UCSD-AML1 (cell line): ENCODE measurements at regions not wholly inside any gene's neighbourhood (a gene's known extent, or its start where the extent isn't known, plus 50 kb on each side); places are given as distances from the start of the nearest gene placed in this dataset.
A peak's percentile ranks its signal among the peaks of the same experiment; 100 is the strongest.

Experiments
- DNase-seq: peaks from one replicate; lab custom pipeline; 2025; ENCODE audit not compliant: unreplicated experiment; lab: John Stamatoyannopoulos, UW

DNA sequence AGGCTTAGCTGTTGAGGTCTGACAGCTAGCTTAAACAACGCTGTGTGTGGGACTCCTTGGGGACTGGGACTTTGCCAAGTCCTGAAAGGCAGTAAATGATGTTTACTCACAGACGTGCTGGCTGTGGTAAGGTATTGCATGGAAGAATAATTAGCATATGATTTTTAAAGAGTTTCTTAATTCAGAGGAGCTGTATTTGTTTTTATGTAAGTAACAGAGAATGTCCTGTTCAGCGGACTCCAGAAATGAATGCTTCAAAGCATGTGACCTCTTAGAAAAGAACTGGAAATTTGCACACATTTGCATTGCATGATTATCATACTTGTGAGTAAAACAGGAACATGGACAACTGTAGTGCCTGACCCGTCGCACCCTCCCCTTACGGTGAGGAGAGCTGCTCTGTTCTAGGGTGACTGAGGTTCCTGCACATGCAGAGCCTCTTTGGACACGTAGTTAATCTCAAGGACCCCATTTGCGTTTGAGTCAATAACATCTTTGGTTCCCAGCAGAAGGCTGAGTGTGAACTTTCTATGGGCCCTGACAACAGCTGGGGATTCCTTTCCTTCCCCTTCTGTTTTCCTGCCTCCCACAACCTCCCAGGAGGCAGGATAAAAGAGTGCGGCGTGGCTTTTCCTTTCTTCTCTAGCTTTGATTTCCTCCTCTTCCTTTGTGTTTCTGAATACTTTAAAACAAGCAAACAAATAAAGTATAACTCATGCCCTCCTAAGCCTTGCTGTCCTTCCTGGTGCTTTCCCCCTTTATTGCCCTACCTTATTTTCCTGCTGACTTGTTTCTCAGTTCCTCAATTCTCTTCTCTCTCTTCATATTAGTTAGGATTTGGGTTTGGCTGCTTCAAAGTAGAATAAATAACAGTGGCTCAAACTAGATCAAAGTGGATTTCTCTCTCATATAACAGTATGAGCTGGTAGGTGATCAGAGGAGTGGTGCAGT is 157.2 kb upstream of the CD180 start:
- no peak for DNase-seq

DNA sequence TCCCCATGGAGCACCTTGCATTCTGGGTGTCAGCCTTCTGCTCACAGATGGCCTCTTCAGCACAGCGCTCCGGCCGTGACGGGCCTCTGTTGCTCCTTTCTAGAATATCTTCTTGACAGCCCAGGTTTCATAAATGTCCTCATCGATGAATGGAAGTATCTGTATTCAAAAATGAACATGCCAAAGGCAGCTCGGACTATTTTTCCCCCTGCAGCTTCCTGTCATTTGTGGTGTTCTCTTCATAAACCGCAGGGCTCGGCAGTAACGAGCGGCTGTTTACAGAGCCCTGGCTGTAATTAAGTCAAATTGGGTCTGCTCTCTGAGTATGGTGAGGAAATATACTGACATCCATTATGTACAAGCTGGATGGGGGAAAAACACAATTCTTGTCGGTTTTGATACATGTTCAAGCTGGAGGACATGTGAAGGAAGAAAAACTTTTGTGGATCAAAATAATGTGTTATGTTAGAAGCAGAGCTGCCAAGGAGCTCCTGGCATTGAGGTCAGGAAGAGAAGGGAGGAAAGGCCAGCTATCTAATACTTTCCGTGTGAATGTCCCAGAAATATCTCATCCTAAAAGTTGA is 154.1 kb upstream of the CD180 start:
- peak; percentile 42 for DNase-seq

DNA sequence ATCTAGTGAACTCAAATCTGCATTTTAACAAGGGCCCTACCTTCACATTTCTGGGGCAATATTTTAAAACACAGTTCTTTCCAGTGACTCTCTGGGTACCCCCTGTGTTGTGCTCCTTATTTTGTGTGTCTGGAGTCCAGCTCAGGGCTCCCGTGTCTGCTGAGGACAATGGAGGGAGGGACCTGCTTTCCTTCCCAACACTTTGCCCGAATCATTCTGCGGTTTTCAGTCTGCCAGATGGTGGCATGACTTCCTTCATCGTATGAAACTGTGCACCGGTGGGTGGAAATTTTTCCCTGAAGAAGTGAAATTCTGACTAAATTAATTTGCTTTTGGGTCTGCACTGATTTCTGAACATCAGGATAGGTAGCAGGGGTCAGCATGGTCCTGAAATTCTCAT is 153.6 kb upstream of the CD180 start:
- peak; percentile 42 for DNase-seq

DNA sequence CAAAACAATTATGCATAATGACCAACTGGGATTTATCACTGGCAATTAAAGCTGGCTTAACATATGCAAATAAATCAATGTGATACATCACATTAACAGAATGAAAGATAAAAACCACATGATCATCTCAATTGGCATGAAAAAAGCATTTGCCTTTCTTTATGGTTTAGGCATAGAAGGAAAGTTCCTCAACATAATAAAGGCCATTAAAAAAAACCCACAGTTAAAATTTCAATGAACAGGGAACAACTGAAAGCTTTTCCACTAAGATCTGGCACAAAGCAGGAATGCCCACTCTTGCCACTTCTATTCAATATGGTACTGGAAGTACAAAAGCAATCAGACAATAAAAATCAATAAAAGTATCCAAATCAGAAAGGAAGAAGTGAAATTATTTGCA is 151.2 kb upstream of the CD180 start:
- DNase-seq, result no peak

DNA sequence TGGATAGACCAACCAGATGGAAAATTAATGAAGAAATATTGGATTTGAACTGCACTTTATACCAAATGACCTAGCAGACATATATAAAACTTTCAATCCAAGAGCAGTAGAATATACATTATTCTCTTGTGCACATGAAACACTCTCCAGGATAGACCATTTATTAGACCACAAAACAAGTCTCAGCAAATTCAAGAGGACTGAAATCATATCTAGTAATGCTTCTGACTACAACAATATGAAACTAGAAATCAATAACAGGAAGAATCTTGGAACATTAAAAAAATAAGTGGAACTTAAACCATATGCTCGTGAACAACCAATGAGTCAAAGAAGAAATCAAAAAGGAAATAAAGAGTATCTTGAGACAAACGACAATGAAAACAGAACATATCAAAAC is 150.0 kb upstream of the CD180 start:
- DNase-seq, result no peak

DNA sequence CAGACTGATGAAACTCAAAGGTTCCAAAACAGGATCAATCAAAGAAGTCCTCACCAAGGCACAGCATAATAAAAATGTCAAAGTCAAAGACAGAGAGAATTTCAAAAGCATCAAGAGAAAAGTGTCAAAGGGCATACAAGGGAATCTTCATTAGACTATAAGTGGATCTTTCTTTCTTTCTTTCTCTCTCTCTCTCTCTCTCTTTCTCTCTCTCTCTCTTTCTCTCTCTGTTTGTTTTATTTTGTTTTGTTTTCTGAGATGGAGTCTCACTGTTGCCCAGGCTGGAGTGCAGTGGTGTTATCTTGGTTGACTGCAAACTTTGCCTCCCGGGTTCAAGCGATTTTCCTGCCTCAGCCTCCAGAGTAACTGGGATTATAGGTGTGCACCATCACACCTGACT is 148.3 kb upstream of the CD180 start:
- no peak for DNase-seq

DNA sequence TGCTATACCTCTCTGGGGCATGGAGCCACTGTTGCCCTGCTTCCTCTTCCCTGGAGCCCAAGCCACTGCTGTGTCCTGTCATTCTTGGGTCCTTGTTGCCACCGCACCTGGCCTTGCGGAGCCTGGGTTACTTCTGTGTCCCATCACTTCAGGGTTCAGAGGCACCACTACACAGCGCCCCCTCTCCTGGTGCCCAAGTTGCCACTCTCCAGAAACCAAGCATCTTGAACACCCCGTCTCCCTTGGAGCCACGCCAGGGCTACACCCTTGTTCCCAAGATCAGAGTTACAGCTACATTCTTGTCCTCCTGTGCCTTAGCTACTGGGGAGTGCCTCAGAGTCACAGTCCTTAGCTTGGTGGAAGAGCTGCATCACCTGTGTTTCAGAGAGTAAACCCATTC is 147.2 kb upstream of the CD180 start:
- no peak for DNase-seq

DNA sequence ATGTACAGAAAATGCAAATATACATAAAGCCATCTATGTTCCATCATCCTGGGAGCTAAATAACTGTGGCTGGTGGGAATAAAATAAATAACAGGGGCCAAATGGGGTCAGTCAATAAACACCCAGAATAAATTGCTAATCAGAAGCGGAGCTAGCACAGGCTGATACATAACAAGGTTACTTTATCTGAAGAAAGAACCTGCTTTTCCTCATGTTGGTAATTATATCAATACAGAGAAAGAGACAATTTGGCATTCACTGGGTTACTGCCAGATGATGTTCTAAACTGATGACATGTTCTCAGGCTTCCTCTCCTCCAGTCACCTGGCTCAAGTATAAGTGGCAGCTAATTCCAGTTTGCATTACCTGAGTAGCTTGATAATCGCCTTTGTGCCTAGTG is 144.9 kb upstream of the CD180 start:
- DNase-seq, result no peak

DNA sequence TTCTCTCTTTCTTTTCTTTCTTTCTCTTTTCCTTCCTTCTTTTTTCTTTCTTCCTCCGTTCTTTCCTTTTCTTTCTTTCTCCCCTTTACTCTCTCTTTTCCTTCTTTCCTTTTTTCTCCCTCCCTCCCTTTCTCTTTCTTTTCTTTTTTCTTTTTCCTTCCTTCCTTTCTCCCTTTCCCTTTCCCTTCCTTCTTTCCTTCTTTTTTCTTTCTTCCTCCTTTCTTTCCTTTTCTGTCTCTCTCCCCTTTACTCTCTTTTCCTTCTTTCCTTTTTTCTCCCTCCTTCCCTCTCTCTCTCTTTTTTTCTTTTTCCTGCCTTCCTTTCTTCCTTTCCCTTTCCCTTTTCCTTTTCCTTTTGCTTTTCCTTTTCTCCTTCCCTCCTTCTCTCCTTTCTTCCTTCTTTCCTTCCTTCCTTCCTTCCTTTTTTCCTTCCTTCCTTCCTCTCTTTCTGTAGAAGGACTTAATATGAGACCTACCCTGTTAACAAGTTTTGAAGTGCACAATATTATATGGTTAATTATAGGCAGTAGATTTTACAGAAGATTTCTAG is 142.7 kb upstream of the CD180 start:
- DNase-seq, result no peak

DNA sequence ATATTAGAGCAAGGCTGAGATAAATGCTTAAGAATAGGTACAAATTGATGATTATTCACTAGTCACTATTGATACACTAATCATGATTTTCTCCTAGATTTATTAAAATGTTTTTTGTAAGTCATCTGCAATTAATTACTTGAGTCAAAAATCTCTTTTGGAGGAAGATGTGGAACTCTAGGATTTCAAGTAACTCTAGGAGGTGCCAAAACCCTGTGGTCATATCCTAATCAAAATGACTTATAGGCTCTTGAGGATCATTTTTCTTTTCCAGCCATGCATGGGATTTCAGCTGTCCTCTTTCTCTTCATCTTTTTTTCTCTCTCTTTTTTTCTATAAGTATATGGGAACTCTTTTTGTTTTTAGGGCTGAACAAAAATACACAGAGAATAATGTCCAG is 141.8 kb upstream of the CD180 start:
- no peak for DNase-seq

DNA sequence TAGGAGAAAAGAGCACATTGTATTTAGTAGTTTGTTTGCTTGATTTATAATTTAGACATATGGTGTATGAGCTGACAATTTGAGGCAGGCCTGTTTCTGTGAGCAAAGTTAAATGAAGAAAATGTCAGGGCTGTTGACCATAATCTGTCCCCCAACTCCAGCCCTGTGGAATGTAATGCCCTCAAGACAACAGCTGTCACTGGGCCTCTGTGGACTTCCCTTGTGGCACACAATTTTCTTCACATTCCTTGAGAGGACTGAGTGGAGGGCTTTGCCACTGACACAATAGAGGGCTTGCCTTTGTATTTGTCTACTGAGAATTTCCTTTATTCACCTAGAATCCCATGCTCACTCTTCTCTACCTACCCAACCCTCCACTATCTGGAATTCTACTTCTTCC is 141.2 kb upstream of the CD180 start:
- no peak for DNase-seq

DNA sequence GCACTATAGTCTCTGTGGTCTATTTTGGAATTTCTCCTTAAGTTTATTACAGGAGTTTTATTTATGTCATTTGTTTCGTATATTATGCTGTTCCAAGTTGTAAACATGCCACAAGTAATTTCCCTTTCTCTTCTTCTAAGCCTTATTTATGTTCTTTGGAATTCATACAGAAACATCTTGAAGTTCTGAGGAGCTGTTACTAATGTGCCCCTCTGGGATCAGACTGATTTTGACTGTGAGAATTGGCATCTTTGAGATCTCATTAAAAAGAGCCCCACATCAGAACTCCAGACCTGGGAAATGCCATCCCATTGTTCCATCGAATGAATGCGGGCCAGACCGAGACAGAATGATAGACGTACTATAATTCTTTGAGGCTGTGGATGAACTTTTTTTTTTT is 138.8 kb upstream of the CD180 start:
- no peak for DNase-seq

DNA sequence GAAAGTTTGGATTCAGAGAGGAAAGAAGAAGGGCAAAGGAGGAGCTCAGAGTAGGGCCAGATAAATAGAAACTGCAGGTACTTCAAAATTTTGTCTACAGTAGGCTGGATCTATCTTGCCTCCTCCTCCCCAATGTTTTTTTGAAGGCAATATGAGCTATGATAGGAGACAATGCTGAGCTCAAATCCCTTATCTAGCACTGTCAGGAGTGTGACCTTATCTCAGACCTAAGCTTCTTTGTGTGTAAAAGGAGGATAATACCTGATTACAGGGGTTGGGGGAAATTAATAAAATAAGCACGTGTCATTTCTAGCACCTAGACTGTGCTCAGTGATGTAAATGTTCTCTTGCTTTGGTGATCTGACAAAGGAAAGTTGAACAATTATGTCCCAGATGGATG is 137.8 kb upstream of the CD180 start:
- DNase-seq, result no peak

DNA sequence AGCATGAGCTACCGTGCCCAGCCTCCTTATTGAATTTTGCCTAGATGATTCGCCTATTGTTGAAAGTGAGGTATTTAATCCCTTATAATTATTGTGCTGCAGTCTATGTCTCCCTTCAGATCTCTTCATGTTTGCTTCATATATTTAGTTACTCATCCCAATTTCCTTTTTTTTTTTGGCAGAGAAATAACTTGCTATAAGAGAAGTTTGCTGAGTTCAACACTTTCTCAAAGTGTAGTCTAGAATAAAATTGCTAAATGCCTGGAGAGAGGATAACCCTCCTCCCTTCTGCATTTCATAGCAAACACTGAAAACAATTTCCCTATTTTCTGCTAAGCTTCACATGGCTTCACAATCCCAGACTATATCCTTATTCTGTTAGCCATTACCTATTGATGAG is 136.6 kb upstream of the CD180 start:
- no peak for DNase-seq

DNA sequence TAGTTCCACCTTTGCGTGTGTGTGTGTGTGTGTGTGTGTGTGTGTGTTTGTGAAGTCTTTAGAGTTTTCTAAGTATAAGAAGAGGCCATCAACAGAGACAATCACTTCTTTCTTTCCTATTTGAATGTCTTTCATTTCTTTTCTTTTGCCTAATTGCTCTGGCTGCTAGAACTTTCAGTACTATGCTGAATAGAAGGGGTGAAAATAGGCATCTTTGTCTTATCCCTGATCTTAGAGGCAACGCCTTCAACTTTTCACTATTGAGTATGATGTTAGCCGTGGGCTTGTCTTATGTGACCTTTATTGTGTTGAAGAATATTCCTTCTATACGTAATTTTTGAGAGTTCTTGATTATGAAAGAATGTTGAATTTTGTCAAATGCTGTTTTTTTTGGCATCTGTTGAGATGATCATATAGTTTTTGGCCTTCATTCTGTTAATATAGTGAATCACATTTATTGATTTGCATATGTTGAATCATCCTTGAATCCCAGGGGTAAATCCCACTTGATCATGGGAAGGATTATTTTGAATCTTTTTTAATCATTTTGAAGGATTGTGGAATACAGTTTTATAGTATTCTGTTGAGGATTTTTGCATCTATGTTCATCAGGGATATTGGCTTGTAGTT is 134.8 kb upstream of the CD180 start:
- no peak for DNase-seq

DNA sequence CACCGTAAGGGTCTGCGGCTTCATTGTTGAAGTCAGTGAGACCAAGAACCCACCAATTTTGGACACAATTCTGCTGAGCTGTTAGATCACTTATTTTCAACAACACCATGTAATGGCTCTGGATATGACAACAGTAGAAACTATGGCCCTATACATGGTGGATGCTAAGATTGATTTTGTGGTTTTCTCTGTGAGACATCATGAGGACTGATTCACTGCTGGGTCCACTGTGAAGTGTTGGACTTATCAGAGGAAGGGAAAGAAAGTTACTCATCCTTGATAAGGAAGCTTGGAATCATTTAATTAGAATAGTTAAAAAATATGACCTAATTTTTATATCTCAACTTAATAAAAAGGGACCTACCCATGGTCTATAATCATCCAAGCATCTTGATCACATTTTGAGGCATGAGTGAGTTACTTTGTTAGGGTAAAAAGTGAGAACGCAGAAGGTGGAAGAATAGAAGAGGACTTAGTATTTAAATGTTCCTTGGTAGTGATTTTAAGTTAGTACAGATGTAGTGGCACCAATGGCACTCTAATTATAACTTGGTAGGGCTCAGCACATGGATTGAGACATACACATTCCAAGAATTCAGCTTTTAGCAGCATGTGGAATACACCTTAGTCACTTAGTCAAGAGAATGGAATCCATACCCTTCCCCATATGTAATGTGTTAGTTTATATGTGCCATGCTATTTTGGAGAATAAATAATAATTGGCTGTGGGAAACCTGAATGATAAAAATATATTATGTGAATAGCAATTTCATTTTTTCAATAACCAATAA is 123.5 kb upstream of the CD180 start:
- DNase-seq, result no peak

DNA sequence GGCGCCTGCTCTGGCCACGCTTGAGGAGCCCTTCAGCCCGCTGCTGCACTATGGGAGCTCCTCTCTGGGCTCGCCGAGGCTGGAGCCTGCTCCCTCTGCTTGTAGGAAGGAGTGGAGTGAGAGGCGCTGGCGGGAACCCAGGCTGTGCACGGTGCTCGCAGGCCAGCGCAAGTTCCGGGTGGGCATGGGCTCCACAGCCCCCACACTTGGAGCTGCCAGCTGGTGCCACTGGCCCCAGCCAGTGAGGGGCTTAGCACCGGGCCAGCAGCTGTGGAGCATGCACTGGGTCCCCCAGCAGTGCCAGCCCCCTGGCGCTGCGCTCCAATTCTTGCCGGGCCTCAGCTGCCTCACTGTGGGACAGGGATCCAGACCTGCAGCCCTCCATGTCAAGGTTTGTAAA is 122.1 kb upstream of the CD180 start:
- DNase-seq, result no peak

DNA sequence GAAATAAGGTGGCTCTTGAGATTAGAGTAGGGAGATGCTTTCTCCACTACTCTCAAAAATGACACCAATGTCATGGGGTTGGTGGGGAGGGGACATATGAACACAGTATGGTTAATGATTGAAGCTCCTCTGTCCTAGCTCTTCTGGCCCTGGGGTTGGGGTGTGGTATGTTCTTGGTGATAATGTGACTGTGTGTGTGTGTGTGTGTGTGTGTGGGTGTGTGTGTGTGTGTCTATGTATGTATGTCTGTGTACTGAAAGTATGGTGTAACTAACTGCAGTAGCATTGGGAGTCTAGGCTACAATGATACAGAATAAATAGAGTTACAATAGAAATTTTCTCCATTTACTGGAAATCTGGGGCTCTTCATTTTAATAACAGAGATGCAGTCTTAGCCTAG is 121.0 kb upstream of the CD180 start:
- no peak for DNase-seq

DNA sequence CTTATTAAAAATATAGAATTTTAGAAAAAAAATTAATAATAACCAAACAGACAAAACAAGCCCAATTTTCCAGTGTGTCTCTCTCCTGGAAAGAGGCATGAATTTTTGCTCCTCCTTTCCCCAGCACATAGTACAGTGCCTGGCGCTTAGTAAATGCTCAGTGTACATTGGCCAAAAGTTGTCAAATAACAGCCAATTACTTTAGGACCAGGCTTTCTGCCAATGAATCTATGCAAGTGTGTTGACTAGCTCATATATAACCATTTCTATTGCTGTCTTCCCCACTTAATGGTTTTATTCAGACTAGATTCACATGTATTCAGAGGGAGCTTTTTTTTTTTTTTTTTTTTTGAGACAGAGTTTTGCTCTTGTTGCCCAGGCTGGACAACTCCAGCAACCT is 120.1 kb upstream of the CD180 start:
- DNase-seq, result no peak

DNA sequence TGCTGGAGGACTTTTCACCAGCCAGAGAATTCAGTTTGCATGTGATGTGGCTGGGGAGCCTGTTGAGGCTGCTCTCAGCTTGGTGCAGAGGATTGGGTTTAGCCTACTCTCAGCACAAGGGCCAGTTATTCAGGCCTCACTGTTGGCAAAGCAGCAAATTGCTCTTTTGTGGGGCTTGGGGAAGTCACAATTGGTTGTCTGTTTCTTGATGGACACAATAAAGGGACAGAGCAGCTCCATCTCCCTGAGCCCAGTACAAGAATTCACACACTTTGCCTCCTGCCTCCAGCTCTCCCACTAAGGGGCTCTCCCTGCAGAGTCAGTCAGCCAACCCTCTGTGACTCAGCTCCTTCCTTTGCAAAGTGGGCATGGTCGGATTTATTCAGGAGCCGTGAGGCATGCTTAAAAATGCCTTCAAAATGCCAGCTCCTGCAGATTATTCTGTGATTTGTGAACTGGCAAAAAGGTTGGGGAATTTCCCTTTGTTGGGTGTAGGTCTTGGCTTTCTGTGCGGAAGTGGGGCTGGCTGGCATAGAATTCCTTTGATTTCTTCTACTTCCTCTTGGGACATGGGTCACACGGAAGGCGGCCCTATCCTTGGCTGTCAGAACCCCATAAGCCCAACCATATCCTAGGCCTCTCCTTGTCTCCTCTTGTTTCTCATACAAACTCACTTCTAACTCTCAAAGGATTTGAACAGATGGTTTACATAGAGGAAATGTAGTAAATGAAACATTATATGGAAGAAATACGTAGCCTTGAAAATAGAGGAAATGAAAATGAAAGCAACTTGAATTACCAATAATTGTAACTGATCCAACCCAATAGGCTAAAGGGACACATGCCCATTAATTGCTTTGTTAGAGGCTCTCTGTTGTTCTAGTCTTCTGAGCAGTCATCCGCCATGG is 118.7 kb upstream of the CD180 start:
- DNase-seq, result no peak
